ENCODE measurements at regions not wholly inside any gene's neighbourhood (a gene's known extent, or its start where the extent isn't known, plus 50 kb on each side); places are given as distances from the start of the nearest gene placed in this dataset.
"Not testable (repeated sequence)": the region's sequence is repeated elsewhere in the genome, so short reads cannot be mapped to it uniquely, and the experiment has no call there.

DNA sequence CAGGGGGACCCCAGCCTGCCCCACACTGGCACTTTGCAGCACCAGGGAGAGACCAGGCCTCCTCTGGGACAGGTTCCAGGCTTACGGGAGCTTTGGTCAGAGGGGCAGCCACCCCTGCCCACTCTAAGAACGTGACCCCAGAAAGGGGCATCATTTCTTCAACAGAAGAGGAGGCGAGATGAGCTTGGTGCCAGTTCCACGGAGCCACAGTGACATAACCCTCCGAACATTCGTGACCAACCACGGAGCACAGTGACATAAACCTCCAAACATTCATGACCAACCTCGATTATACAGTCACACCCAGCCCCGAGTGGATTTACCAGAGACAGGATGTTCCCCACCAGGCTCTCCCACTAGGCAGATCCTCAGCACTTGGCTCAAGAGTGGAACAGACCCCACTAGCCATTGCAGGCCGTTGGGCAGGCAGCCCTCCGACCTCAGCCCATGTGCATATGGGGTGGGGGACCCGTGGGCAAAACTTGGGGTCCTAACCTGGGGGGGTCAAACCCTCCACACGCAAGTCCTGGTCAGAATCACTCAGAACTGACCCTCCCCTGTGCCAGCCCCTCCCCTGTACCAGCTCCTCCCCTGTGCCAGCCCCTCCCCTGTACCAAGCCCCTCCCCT is 112.9 kb downstream of the METRNL start:
- DNase-seq: no peak

- DNase-seq: not testable (repeated sequence)
Measured at GRCh38 chr17:83192789-83193335, 113.5 kb downstream of the METRNL start.

DNA sequence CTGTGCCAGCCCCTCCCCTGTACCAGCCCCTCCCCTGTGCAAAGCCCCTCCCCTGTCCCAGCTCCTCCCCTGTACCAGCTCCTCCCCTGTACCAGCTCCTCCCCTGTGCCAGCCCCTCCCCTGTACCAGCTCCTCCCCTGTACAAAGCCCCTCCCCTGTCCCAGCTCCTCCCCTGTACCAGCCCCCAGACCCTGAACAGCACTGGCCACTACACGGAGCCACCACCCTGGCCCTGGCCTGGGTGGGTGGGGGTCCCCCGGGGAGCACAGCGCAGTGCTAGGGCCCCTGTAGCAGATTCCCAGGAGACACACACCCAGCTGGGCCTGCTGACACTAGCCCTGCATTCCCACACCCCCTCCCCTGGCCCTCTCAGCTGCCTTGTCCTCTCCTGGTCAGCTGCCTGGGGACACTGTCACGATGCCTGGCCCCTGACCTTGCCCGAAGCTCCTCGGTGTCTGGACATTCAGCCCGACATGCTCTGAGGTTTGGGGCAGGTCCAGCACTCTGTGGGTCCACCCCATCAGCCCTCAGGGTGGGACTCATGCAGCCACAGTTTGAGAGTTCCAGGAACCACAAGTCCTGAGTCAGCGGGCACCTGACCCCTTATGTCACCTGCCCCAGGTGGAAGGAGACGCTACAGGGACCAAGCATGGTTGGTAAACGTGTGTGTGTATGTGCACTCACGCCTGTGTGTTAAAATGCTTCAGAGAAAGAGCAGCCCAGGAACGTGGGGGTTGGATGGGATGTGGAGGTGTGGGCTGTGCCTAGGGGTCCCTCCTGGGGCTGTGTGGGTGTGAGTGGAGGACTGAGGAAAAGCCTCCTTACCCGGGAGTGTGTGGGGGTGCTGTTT is 114.2 kb downstream of the METRNL start:
- DNase-seq: no peak

DNA sequence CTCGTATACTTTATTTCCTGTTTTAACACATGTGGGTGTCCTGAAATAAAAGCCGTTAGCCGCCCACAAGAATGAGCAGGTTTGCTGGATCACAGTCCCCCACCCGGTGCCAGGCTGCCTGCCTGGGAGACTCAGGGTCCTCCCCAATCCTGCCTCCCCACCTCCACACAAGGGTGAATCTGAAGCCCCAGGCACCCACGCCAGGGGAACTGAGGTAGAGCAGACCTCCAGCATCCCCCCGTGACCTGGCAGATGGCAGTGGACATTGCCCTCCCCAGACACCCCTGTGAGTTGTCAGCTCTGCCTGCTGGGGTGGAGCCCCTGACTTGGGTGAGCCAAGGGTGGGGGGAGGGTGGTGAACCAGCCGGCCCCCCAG is 114.8 kb downstream of the METRNL start:
- no peak for DNase-seq

- DNase-seq: no peak
Measured at GRCh38 chr17:83194761-83195329, 115.4 kb downstream of the METRNL start.

DNA sequence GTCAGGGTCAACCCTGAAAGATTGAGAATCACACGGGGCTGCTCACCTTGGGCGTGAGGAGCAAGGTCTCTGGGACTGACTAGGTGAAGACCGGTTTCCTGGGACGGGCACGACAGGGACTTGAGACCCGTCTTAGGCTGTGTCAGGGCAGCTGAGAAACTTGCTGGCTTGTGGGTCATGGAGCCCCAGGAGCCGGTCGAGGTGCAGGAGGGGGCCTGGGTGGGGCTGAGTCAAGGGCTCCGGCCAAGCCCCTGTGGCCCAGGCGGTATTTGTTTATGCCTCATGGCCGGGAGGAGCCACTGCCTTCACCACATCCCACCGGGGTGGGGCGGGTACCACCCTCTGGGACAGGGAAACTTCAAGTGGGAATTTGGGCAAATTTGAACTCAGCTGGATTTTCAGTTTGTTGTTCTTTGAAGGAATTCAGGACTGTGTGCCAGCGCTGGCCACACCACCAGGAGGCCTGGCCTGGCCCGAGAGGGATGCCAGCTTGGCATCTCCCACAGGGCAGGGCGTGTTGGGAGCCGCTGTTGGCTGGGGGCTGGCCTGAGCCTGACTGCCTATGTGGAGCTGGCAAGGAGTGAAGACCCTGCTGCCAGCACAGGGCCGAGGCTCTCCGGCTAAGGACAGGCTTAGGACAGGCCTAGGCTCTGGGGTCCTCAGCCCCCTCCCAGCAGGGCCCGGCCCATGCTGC is 116.1 kb downstream of the METRNL start:
- DNase-seq: no peak

DNA sequence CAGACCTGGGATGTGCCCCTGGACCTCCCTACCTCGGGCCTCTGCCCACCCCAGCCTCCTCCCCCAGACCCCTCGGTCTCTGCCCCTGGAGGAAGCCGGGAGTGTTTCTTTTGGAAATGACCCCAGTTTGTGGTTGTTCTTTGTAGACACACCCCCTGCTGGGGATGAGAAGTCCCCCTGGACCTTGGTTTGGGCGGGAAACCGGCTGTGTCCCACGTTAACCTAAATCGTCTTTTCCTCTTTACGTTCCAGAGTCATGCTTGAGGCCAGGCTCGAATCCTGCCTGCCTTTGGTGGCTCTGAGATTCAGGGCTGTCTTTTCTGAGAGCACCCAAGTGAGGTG is 116.6 kb downstream of the METRNL start:
- no peak for DNase-seq

- no peak for DNase-seq
Measured at GRCh38 chr17:83196366-83196765, 117.0 kb downstream of the METRNL start.

- no peak for DNase-seq
Measured at GRCh38 chr17:83196973-83197880, 117.8 kb downstream of the METRNL start.

DNA sequence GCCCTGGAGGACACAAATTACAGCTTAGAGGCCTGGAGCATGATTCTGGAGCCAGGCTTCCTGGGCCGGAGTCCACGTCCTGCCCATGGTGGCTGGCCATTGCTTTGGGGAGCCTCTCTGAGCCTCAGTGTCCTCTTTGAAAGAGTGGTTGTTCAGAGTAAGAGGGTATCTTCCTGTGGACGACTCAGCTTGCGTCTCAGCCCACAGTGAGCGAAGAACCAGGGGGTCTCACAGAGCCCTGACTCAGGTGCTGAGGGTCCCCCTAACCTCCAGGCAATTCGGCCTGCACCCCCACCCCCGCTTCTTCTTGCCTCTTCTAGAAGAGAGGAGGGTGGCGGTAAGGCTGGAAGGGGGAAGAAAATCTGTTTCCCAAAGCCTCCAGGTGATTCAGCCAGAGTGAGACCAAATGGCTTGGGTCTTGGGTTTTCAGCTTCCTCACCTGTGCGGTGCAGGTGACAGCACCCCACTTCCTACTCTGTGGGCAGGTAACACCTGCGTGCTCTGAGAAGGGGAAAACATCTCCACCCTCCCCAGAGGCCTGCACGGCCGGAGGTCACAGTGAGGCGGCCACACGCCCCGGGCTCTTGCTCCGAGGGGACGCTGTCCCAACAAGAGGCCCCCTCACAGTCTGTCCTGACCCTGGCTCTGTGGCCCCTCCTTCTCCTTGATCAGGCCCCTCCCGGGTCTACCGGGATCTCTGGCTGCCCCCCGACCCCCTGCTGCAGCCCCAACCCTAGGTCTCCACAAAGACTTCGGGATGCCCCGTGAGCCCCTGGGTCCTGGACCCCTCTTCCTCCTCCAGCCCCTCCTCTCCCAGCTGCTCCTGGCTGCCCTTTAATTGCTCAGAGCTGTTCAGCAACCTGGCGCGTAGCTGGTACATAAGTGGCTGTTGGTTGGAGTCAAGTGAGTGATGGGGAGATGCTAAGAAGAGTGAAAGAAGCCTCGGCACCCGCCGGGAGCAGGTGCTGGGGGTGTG is 119.2 kb downstream of the METRNL start:
- peak; percentile 9 for DNase-seq

GRCh38 chr17:83199500-83200201 is 120.2 kb downstream of the METRNL start:
- DNase-seq: no peak

DNA sequence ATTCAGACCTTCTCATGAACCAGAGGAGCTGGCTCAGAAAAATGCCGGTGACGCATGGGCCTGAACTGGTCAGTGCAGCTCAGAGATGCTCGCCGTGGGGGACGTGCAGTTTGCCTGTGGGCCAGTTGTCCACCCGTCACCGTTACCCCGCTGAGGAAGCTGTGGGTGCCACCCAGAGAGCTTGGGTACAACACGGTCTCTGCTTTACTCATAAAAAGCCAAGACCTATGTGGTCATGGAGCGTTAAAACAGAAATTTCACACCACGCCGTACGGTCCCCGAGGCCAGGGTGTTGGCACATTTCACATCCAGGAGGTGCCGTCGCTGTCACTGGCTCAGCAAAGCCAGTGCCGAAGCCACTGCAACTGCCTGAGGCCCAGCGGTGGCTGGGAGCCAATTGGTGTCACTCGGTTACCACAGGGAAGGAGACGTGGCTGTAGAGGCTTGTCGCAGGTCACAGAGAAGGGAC is 120.9 kb downstream of the METRNL start:
- no peak for DNase-seq

DNA sequence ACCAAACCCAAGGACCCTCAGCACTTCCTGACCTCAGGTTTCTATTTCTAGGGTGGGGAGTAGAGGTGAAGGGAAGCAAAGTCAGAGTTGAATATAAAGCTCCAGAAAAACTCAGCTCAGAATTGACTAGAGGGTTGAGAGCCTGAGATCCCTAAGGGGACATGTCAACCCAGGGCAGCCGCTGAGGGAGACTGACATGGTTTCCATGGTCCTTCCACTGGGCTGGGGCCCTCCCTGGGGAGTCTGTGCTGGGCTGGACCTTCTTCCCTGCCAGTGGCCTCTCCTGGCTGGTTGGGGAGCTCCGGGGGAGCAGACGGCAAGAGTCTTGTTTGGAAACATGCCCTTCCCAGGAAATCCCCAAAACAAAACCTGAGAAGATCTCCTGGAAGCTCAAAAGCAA is 121.3 kb downstream of the METRNL start:
- DNase-seq: no peak

DNA sequence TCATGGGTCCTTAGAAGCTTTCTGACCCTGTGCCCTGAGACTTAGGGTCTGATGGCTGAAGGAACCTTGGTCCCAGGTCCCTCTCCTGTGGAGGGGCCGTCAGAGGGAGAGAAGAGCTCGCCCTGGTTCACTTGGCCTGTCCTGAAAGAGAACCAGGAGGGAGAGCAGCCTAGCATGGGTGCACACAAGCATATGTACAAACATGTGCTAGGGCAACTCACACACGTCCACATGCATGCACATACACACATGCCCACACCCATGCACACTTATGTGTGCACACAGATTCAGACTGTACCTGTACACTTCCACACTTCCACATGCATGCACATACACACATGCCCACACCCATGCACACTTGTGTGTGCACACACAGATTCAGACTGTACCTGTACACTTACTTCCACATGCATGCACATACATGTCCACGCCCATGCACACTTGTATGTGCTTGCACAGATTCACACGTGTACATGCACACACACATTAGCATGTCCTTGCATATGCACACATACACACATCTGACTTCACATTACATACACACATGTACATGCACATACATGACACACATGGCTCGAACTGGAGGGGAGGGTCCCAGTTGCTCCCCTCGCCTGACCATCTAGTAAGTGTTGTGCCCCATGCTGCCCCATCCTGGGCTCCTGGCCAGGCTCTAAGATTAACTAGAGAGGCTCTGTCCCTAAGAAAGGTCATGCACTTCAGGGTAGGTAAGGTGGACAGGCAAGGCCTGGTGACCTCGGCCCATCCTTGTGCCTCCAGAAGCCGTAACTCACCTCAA is 122.0 kb downstream of the METRNL start:
- DNase-seq: no peak

DNA sequence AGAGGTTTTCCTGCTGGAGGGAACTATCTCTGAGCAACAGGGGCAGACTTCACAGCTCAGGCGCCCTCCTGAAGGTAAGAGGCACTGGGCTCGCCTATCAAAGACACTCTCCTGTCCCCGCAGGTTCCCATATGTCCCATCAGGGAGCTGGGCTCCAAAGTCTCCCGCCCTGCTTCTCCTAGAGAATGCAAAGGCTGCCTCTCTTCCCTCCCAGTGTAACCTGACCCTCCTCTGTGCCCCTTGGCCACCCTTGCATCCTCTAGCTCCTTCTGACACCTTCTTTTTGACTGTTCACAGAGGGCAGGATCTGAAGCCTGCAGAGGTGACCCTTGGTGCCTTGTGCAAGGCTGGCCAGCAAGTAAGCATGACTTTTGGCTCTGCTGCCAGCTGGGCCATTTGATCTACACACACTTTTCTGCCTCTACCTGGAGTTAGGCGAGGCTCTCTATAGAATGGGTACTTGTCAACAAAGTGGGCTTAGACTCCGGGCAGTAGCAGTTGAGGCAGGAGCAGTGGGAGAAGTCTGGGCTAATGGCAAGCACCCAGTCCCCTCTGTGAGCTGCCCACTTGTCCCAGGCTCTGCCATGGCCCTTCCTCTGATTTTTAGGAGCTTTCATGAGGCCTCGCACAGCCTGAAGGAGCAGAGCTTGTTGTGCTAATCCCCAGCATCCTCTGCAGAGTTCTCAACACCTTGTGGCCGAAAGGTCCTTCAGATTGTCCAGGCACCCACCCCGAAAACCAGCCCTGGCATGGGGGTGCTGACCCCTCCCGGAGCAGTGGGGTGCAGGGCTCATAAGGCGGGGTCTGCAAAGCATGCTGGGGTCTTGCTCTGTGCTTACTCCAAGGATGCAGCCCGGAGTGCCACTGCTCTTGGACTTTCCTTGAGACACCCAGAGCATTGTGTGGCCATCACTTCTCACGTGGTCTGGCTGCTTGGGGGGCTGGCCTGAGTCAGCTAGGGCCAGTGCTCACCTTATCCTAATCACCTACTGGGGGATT is 122.9 kb downstream of the METRNL start:
- no peak for DNase-seq

DNA sequence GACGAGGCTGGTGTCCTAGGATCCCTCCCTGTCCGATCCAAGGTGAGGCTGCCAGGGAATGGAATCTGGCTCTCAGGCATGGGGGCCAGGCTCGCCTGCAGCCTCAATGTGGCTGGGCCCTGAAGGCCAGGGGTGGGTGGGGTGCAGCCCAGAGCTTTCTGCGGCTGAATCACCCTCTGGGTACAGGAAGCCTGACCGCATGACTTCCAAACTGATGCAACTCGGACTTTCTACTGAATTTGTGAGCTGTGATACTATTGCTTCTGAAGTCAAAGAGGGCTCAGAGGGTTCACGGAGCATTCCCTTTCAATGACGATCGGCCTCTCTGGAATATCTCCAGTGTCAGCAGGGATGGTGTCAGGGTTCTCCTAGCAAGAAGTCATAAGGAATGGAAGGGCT is 123.7 kb downstream of the METRNL start:
- DNase-seq: no peak

- DNase-seq: no peak
Measured at GRCh38 chr17:83203472-83204221, 124.2 kb downstream of the METRNL start.
